Astrocyte of the spinal cord (primary cell): ENCODE measurements at regions not wholly inside any gene's neighbourhood (a gene's known extent, or its start where the extent isn't known, plus 50 kb on each side); places are given as distances from the start of the nearest gene placed in this dataset.
"Not testable (repeated sequence)": the region's sequence is repeated elsewhere in the genome, so short reads cannot be mapped to it uniquely, and the experiment has no call there.

ENCODE experiments used
- DNase-seq: peaks from one replicate; pipeline ENCODE4 v3.0.0; 2011; ENCODE audit warnings: low read depth, low spot score
- H3K4me3 ChIP-seq: 2 replicates; pipeline ENCODE4 v1.5.1; 2011; ENCODE audit warnings: low read depth, mild to moderate bottlenecking, low read length, moderate library complexity
- CTCF ChIP-seq: IDR thresholded peaks from 2 replicates; pipeline ENCODE4 v1.5.1; 2012; ENCODE audit warnings: low read depth, mild to moderate bottlenecking, low read length, inconsistent platforms
- in situ Hi-C: cut with HindIII; loops from 2 replicates; pipeline ENCODE4 v1.10.0; 2017; ENCODE audit warnings: low sequenced_read_pairs

- DNase-seq = no peak
- H3K4me3 ChIP-seq = no peak overlapping the region
- in situ Hi-C loops = no loop called here
- no peak for TF ChIP-seq CTCF
Observed at GRCh38 chr18:29849144-29849543, 1193.4 kb downstream of the DSC3 start.

- no peak for DNase-seq
- in situ Hi-C loops = no loop called here
- no peak overlapping the region for H3K4me3 ChIP-seq
- no peak for TF ChIP-seq CTCF
Observed at GRCh38 chr18:29841631-29842030, 1200.9 kb downstream of the DSC3 start.

- TF ChIP-seq CTCF = no peak
- H3K4me3 ChIP-seq = no peak overlapping the region
- in situ Hi-C loops = no loop called here
- DNase-seq = peak; percentile 78
Observed at GRCh38 chr18:29840089-29840488, 1202.5 kb downstream of the DSC3 start.

GRCh38 chr18:29838961-29839360 is 1203.6 kb downstream of the DSC3 start:
- in situ Hi-C loops = not testable (repeated sequence)

GRCh38 chr18:29838556-29838955 is 1204.0 kb downstream of the DSC3 start:
- no peak for DNase-seq
- in situ Hi-C loops = no loop called here
- no peak for TF ChIP-seq CTCF
- H3K4me3 ChIP-seq = no peak overlapping the region

More at GRCh38 chr18:29838961-29839360, 1203.6 kb downstream of the DSC3 start:
- not testable (repeated sequence) for H3K4me3 ChIP-seq, DNase-seq

- DNase-seq = no peak
- in situ Hi-C loops = no loop called here
- TF ChIP-seq CTCF = no peak
- no peak overlapping the region for H3K4me3 ChIP-seq
Observed at GRCh38 chr18:29823671-29824070, 1218.9 kb downstream of the DSC3 start.

- no peak overlapping the region for H3K4me3 ChIP-seq
- no peak for DNase-seq
- in situ Hi-C loops = no loop called here
- no peak for TF ChIP-seq CTCF
Observed at GRCh38 chr18:29821544-29821943, 1221.0 kb downstream of the DSC3 start.
